ENCODE measurements at regions not wholly inside any gene's neighbourhood (a gene's known extent, or its start where the extent isn't known, plus 50 kb on each side); places are given as distances from the start of the nearest gene placed in this dataset.
A peak's percentile ranks its signal among the peaks of the same experiment; 100 is the strongest.
"Not testable (repeated sequence)": the region's sequence is repeated elsewhere in the genome, so short reads cannot be mapped to it uniquely, and the experiment has no call there.

DNA sequence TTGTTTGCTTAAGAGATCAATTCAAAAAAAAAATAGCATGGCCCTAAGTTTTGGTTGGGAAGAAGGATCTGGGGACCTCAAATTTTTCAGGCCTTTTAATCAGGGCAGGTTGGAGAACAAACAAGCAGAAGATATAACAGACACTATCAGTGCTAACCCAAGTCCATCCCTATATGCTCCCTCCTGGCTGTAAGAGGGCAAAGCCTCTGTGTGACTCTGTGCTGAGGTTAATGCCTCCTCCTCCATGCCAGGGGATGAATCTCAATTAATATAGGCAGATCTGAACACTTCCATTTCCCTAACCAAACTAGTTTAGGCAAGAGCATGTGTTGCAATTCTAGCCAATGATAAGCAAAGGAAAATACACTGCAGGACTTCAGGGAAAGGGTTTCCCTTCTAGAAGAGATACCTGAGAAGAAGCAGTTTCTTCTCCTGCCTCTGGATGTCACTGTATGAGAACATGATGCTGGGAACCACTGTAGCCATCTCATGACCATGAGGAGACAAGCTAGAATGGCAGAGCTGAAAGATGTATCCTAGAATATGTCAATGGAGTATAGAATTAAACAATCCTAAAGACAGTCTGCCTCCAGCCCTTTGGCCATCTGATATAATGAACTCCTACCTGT is 76.0 kb downstream of the CHD9NB start:
- DNase-seq: peak in 1 of 2 donors; percentile 5

DNA sequence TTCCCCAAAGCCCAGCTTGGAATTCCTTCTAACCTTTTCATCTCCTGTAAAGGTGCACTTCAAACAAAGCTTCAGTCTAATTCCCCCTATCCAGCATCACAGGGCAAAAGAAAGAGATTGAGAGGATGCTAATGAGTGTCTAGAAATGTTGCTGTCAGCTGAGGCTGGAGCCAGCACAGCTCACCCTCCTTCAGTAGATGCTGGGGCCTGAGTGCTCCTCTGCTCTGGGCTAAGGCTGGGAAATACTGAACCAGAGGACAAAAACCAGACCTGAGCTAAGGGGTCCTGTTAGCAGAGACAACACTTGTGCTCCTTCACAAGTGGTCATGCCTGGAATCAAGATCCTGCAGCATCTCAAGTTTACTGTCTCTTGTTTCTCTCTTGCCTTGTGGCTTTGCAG is 85.0 kb downstream of the CHD9NB start:
- no peak for DNase-seq

DNA sequence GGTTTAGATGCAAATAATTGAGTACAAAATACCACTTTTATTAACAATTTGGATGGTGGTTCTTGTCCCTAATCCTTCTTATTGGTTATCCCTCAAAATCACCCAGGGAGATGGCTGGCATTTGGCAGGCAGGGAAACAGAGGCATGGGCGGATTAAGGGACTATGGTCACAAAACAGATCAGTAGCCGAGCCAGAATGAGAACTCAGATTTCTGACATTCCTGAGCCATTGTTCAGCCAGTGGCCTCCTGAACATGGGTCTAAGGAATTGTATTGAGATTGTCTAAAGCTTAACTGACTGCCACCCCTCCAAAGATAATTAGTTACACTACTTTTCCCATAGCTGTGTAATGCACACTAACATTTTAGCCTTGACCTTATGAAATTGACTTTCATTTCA is 88.4 kb downstream of the CHD9NB start:
- no peak for DNase-seq

DNA sequence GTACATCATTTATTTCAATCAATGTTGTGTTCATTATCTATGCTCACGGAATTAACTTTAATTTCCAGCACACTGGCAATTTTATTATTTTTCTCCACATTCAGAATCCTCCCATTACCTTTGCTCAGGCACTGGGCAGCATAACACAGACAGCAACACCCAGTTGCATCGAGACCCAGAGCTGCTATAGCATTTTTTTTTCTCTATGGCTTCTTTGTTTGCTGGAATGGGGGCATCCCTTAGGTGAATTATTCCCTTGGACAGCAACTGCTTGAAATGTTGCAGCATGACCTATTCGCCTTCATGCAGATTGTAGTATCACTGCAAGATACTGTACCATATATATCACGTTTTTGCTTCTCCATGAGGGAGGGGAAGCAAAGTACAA is 88.8 kb downstream of the CHD9NB start:
- DNase-seq: no peak

DNA sequence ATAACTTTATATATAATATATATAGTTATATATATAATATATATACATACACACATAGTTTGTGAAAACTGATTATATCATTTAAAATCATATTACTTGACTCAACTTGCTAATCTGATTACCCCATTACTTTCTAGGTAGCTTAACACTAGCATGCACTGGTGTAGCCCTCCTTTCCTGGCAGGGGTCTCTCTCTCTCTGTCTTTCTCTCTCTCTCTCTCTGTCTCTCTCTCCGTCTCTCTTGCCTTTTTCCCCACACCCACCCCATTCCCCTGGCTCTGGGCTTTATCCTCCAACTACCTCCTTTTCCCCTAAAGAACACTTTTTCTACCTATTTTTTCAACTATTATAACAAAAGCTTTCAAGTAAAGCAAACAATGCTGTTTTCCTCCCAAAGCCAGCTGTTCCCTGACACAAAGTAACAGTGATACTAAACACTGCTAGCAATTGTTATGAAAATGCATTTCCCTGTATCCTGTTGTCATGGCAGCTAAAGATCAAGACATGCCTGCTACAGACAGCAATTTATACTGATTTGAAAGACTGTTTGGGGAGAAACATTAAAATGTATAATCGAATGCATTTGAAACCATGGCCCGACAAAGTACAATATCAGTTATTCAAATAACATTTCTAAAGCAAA is 89.4 kb downstream of the CHD9NB start:
- DNase-seq: no peak

DNA sequence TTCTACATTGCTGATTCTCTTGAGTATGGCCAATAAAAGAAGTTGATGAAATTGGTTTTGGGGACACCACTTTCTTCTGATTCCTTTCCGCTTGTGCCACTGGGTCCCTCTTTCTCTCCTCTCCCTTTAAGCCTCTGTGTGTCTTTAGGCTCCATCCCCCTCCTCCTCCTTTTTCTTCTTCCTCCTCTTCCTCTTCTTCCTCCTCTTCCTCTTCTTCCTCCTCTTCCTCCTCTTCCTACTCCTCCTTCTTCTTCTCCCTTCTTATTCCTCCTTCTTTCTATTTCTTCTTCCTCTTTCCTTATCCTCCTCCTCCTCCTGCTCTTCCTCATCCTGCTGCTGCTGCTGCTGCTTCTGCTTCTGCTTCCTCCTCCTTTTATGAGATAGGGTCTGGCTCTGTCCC is 93.7 kb downstream of the CHD9NB start:
- no peak for DNase-seq

DNA sequence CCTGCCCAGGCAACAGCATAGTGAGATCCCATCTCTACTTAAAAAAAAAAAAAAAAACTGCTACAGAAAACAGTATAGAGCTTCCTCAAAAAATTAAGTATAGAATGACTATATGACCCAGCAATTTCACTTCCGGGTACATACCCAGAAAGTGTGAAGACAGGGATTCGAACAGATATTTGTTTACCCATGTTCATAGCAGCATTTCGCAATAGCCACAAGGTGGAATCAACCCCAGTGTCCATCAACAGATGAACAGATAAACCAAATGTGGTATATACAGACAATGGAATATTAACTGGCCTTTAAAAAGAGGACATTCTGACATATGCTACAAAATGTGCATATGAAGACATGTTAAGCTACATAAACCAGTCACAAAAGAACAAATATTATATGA is 95.5 kb downstream of the CHD9NB start:
- no peak for DNase-seq

DNA sequence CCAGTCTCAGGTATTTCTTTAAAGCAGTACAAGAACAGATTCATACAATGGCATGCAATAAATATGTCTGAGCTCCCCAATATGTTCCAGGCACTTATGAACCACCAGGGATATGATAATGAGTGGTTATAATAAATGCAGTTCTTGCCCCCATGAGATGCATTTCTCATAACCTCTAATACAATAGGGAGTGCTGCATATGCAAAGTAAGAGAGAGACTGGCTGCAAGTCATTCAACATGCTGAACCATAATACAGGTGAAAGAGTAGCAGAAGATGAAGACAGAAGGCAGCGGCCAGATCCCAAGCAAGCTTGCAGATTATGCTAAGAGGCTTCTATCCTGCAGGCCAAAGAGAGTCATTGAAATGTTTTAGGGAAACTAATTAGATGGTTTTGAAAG is 96.7 kb downstream of the CHD9NB start:
- DNase-seq: no peak

DNA sequence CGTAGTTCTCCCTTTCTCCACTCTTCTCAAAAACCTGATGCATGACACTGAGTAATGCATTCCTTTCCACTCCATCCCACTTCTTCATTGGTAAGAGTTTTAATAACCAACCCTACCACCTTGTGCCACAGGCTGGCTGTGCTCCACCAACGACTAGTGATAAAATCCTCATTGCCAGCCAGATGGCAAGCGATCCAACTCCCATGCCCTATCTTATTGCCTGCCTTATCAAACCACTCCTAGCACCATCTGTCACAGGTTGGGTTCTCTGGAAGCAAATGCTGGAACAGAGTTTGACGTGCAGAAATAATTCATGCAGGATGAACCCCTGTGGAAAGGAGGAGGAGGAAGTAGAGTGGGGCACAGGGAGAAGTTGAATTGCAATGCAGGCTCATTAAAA is 99.5 kb downstream of the CHD9NB start:
- DNase-seq: no peak

DNA sequence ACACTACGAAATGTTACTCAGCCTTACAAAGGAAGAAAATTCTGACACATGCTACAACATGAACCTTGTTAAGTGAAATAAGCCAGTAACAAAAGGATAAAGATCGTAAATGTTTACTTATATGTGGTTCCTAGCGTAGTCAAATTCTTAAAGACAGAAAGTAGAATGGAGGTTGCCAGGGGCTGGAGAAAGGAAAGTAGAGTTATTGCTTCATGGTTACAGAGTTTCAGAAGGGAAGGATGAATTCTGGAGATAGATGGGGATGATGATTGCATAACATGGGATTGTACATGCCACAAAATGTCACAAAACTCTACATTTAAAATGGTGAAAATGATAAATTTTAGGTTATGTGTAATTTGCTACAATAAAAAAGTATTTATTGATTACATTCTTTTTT is 103.8 kb downstream of the CHD9NB start:
- no peak for DNase-seq

DNA sequence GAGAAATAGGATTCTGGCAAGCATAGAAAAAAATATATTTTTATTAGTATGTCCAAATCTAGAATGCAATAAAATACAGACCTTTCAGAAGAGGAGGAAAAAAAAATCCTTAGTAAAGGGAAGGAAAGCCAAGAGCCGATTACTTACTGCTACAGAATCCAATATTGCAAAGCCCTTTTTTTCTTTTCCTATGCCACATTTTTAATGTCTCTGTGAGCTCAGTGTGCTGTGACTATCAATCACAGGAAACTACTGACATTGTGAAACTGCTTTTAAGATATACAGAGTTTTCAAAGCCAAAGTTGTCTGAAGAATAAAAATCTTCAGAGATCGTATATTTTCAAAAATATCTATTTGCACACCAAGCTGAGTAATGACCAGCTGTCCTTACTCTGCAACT is 120.4 kb downstream of the CHD9NB start:
- no peak for DNase-seq

DNA sequence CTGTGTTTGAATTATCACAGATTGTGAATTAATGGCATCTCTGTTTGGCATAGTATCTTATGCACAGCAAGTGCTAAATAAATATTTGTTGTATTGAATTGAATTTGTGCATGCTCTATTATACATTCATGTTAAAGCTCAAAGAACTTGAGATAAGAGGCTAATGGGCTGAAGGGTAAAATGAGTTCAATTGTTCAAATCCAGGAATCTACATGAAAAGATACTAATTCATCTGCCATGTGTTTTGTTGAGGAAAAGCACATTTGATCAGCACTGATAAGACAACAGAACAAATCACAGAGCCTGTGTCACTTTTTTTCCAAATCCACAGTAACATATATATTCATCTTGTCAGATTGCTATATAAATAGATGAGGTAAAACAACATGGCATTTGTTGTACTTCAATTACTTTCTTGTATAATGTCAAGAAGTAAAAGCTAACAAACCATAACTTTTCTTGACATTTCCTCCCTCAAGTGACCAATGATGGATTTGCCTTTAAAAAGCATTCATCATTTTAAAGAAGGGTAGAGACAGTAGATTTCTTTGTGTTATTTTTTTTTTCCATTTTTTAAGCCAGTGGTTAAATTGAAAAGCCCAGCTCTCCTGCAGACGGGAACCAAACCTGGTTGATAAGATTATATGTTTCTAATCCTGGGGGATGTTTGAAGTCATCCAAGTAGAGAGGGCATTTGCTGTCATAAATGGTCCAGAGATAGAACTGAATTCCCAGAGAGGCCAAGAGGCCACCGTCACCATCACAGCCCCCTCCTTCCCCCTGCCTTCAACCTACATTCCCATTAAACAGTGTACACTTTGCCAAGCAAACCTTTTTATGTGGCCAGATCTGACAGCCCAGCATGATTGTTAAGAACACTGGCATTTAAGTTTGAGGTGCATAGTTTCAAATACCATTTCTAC is 123.0 kb downstream of the CHD9NB start:
- DNase-seq: no peak

DNA sequence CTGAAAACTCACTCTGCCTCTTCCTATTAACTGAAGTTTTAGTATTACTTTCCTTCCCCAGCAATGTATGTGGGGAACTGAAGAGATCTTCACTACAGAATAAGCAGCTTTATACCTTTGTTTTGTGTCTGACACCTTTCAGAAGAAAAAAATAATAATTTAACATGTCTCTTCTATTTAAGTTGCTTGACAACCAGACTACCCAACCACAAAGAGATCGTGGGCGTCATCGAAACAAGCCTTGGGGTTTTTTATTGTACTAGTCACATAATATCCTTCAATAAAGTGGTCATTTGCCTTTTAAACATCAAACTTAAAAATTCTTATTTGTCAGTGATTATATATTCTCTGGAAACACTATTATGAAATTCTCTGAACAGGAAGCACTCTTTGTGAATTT is 123.7 kb downstream of the CHD9NB start:
- no peak for DNase-seq

DNA sequence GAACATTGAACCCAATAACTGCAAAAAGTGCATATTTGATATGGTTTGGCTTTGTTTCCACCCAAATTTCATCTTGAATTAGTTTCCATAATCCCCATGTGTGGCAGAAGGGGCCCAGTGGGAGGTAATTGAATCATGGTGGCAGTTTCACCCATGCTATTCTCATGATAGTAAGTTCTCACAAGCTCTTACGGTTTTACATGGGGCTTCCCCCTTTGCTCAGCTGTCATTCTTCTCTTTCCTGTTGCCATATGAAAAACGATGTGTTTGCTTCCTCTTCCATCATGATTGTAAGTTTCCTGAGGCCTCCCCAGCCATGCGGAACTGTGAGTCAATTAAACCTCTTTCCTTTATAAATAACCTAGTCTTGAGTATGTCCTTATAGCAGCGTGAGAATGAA is 127.6 kb downstream of the CHD9NB start:
- DNase-seq: no peak

DNA sequence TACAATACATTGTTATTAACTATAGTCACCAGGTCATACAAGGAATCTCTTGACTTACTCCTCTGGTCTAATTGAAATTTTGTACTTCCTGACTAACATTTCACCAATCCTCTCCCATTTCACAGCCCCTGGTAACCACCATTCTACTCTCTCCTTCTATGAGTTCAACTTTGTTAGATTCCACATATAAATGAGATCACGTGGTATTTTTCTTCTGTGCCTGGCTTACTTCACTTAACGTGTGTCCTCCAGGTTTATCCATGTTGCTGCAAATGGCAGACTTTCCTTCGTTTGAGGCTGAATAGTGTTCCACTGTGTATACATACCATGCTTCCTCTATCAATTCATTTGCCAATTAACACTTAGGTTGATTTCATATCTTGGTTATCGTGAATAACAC is 128.5 kb downstream of the CHD9NB start:
- DNase-seq: no peak

DNA sequence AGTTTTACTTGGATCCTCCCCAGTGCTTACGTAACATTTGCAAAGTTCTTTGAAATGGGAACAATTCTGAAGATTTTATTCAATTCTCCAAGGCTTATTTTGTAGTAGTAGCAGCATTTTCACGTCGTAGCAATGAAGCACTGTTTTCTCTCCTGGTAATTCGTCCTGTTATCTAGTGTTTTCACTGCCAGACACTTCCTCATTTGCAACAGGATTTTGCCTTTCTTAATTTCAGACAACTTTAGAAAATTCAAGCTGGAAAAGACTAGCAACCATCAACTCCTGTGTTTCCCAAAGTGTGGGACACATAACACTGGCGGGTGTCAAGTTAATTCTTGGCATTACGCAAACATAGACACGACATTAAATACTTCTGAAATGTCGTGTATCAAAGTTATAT is 131.6 kb downstream of the CHD9NB start:
- DNase-seq: no peak

DNA sequence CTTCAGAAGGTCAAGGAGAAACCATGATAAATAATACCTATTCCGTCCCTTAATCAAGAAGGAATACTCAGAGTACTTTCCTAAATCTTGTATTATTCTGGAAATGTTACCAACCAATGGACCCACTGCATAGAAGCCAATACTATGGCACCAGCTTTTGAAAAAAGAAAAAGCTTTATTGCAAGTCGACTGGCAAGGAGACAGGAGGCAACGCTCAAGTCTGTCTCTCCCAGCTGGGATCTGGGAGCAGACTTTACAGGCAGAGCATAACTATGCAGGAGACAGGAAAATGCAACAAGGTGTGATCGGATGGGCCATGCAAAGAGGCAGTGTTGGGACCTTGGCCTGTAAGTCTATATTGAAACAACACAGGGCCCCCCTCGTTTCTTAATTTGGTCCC is 132.4 kb downstream of the CHD9NB start:
- no peak for DNase-seq

DNA sequence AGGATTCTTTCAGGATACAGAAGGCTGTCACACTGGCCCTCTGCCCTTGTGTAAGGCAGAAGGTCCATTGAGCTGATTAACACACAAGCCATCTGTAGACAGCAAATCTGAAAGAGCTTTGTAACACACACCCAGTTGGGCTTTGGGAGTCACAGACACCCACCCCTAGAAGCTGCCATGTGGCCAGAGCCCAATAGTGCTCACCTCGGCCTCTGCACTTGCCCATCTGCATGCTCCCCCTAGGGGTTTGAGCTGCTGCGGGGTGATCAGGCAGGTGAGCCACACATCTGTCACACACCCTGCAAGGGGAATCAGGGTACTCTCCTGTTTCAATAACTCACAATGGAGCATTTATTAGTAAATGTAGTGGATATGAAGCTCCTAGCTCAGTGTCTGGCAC is 138.3 kb downstream of the CHD9NB start:
- no peak for DNase-seq

DNA sequence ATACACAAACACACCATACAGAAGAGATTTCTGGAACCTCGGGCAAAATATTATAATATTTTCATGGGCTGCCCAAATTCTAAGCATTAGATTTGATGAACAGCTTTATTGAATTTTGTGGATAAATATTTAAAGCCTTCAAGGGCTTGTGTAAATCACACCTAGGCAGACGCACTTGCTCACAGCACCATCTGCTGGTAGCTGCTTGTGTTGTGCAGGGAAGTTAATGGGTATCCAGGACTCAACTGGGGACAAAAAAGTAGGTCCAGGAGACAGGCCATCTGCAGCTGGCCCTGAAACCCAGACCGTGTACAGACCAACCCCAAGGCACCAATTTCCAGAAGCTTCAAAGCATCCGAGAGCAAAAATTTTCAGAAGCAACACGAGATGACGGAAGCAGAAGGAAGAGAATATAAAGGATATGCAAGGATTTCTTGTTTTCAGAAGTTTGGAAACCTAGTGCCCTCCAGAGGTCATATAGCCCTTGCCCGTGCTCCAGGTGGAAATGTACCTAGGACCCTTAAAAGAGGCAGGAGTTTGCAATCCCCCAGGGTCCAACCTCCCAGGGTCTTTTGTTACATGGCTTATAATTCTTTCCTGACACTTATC is 140.0 kb downstream of the CHD9NB start:
- peak in 1 of 2 donors; percentile 6 for DNase-seq

DNA sequence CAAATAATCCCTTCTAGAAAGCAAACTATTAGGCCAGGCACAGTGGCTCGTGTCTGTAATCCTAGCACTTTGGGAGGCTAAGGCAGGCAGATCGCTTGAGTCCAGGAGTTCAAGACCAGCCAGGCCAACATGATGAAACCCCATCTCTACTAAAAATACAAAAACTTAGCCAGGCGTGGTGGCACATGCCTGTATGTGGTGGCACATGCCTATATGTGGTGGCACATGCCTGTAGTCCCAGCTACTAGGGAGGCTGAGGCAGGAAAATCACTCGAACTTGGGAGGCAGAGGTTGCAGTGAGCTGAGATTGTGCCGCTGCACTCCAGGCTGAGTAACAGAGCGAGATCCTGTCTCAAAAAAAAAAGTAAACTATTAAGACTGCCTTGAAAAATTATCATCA is 144.6 kb downstream of the CHD9NB start:
- not testable (repeated sequence) for DNase-seq

DNA sequence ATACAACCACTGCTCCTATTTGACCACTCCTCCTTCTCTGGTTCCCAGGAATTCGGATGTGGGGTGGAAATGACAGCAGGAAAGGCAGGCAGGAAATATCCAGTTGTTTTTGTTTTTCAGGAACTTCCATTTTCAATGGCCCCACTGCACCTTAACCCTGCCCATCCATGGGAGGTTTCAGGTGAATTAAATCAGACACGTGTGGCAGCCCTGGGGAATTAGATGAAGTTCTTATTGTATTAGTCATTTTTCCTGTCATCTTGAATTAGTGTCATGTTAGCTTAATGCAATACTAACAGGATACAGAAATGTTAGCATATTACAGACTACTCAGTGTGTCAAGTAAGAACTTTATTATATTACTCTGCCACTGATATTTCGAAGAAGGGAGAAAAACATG is 146.4 kb downstream of the CHD9NB start:
- no peak for DNase-seq

DNA sequence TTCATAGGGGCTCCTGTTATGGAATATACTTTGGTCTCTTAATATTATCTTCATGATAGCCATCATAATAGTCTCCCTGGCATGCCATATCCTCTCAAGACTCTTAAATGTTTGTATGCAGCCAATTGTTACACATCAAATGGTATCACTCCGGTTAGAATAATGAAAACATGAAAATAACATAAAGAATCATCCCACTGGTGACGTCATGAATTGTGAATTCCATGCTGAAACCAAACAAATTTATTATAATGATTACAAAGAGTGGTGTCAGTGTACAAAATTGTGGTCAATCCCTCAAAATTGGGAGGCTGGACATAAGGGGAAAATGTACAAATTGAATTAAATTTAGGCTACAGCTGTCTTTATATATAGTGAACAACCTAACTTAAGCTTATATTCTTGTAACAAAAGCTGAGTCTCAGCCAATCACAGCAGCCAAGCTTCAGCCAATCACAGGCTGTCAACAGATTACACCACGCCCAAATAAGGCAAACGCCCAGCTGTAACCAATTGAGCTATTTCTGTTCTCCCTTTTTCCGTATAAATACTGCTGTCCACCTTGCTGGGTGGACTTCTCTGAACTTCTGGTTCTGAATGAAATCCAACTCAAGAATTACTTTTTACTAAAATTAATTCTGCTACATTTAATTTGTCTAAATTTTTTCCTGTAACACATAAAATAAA is 156.1 kb downstream of the CHD9NB start:
- DNase-seq: no peak

DNA sequence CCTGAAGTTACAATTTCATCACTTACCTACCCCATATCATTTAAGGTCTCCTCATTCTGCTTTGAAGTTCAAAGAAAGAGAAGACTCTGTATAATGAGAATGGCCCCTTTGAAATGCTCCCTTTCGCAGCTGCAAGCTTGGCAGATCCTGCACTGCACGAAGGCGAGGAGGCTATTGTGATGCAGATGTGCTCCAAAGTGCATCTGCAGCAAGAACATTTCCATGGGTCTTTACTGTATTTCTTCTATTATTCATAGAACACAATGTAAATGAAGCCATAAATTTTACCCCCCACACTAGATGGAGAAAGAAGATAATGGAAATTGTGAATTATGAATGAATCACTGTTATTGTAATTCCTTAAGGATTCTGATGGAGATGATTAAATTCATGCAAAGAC is 178.7 kb downstream of the CHD9NB start:
- DNase-seq: no peak

Data from CD4-positive, alpha-beta T cell treated with Interferon alpha-2 for 1 hour (primary cell).